AG04450 (cell line): ENCODE measurements at regions not wholly inside any gene's neighbourhood (a gene's known extent, or its start where the extent isn't known, plus 50 kb on each side); places are given as distances from the start of the nearest gene placed in this dataset.

Experiments
- CTCF ChIA-PET: fragments of 300-600, 350-600 bp; formaldehyde crosslinking; extraction: SDS; loops from one replicate; lab custom pipeline; 2022; ENCODE audit warnings: antibody characterized with exemption, inconsistent platforms; lab: Charles Lee
- POLR2A ChIA-PET: fragments of 350-600 bp; formaldehyde crosslinking; extraction: SDS; loops from one replicate; lab custom pipeline; 2021; ENCODE audit warnings: antibody characterized with exemption, inconsistent platforms; lab: Yijun Ruan, JAX
- DNase-seq: peaks from one replicate; pipeline ENCODE4 v3.0.0-alpha.2; 2011; ENCODE audit warnings: low read depth, low spot score
- H3K27ac ChIP-seq: one replicate; pipeline ENCODE4 v1.5.1; 2012; ENCODE audit warnings: low read depth, low read length, control low read depth
- H3K27me3 ChIP-seq: one replicate; pipeline ENCODE4 v1.6.0; 2012; ENCODE audit warnings: low read length; ENCODE audit not compliant: control insufficient read depth, insufficient read depth
- H3K4me3 ChIP-seq: 2 replicates; pipeline ENCODE4 v1.5.1; 2011; ENCODE audit warnings: mild to moderate bottlenecking, low read depth, low read length, control low read depth
- H3K9me3 ChIP-seq: 2 replicates; pipeline ENCODE4 v1.5.1; 2012; ENCODE audit warnings: low read length; ENCODE audit not compliant: control insufficient read depth, insufficient read depth
- CTCF ChIP-seq: IDR thresholded peaks from 2 replicates; pipeline ENCODE4 v1.5.1; 2011; ENCODE audit warnings: low read depth, low read length, control low read depth, inconsistent platforms

- no peak overlapping the region for H3K27ac ChIP-seq
- DNase-seq: no peak
- TF ChIP-seq CTCF: no peak
- POLR2A ChIA-PET: no interaction called here
- no peaks in the 10 kb centered on the region for H3K27me3 ChIP-seq
- H3K4me3 ChIP-seq: no peak overlapping the region
- CTCF ChIA-PET: no interaction called here
- H3K9me3 ChIP-seq: peaks cover 8% of the 10 kb centered on the region; the same call in 1 of the 2 replicates
These were observed 234.4 kb downstream of the LPIN1 start for GRCh38 chr2:11980809-11981208.

GRCh38 chr2:11983401-11983800 is 237.0 kb downstream of the LPIN1 start:
- no peak for TF ChIP-seq CTCF
- Histone ChIP-seq H3K27me3 (peaks cover 4% of the 10 kb centered on the region), H3K27ac (no peak overlapping the region), H3K9me3 (peaks cover 8% of the 10 kb centered on the region; the same call in 1 of the 2 replicates), H3K4me3 (no peak overlapping the region)
- ChIA-PET POLR2A (no interaction called here), CTCF (no interaction called here)
- no peak for DNase-seq

- ChIA-PET CTCF (interaction anchor here (0.6 kb wide), 1 partner anchor 16 kb away, joined by 3 read pairs; no protein-coding TSS in a partner anchor), POLR2A (interaction anchor here (0.6 kb wide), 1 partner anchor 772 kb away, joined by 3 read pairs; no protein-coding TSS in a partner anchor)
- no peak for DNase-seq
- Histone ChIP-seq H3K9me3 (peaks cover 8% of the 10 kb centered on the region; the same call in 1 of the 2 replicates), H3K27ac (no peak overlapping the region), H3K27me3 (peaks cover 4% of the 10 kb centered on the region), H3K4me3 (no peak overlapping the region)
- TF ChIP-seq CTCF: no peak
These were observed 237.4 kb downstream of the LPIN1 start for GRCh38 chr2:11983870-11984269.

GRCh38 chr2:11984316-11985158 is 238.1 kb downstream of the LPIN1 start:
- POLR2A ChIA-PET: interaction anchor here (0.6 kb wide), 1 partner anchor 773 kb away, joined by 3 read pairs; no protein-coding TSS in a partner anchor

More at GRCh38 chr2:11984316-11985158, 238.1 kb downstream of the LPIN1 start:
- Histone ChIP-seq H3K4me3 (no peak overlapping the region), H3K27me3 (peaks cover 4% of the 10 kb centered on the region), H3K9me3 (peaks cover 8% of the 10 kb centered on the region; the same call in 1 of the 2 replicates), H3K27ac (no peak overlapping the region)
- CTCF ChIA-PET: interaction anchor here (0.6 kb wide), 1 partner anchor 16 kb away, joined by 3 read pairs; no protein-coding TSS in a partner anchor
- no peak for TF ChIP-seq CTCF
- DNase-seq: no peak
